ENCODE measurements at regions not wholly inside any gene's neighbourhood (a gene's known extent, or its start where the extent isn't known, plus 50 kb on each side); places are given as distances from the start of the nearest gene placed in this dataset.

DNA sequence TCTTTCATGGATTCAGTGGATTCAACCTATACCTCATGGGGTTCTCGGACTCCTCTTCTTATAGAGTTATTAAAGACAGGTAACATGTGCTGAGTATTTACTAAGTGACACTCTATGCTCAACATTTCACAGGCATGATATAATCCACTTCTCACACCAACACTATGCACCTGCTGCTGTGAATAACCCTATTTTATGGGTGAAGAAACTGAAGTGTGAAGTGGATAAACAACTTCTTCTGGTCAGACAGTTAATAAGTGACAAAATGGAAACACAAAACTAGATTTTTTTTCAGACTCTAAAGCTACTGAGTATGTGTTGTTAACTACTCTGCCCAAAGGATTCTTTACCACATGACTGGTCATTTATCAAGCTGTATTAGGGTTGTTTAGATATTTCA, 403.5 kb downstream of the DIPK2A start:
- H3K27ac Mint-ChIP-seq = no peak overlapping the region
- Histone ChIP-seq H3K79me2 (ENCODE audit: insufficient read depth, low read length) (no peaks in the 10 kb centered on the region), H3K27ac (ENCODE audit: low read depth in 1 of 2, low read length in 2 of 2) (no peak overlapping the region), H2AFZ (ENCODE audit: insufficient read depth, low read depth, low read length, poor library complexity, severe bottlenecking) (no peak overlapping the region), H3K27me3 (ENCODE audit: control insufficient read depth in 2 of 2, insufficient read depth in 2 of 2, low read length in 2 of 2) (no peaks in the 10 kb centered on the region), H3K4me1 (ENCODE audit: control insufficient read depth in 1 of 2, insufficient read depth in 2 of 2, low read length in 2 of 2) (no peaks in the 10 kb centered on the region), H4K20me1 (ENCODE audit: insufficient read depth, low read length) (no peaks in the 10 kb centered on the region), H3K36me3 (replicated peaks in 1 of 2; ENCODE audit: control insufficient read depth in 1 of 2, insufficient read depth in 2 of 2, low read length in 2 of 2) (no peaks in the 10 kb centered on the region), H3K4me3 (replicated peaks in 1 of 3; ENCODE audit: low read depth in 2 of 3, low read length in 3 of 3) (no peak overlapping the region), H3K9ac (ENCODE audit: insufficient read depth, low read length, poor library complexity, severe bottlenecking) (no peak overlapping the region), H3K9me3 (replicated peaks in 1 of 2; ENCODE audit: control insufficient read depth in 1 of 2, insufficient read depth in 1 of 2, low read length in 2 of 2) (no peaks in the 10 kb centered on the region), H3K4me2 (replicated peaks; ENCODE audit: extremely low read depth, low read length, poor library complexity, severe bottlenecking) (no peak overlapping the region)
- no peak for DNase-seq
- no peak overlapping the region for H3K4me3 Mint-ChIP-seq
- H3K27me3 Mint-ChIP-seq (ENCODE audit: low read depth in 3 of 3) = peaks cover 0 to 2% (median 2%) of the 10 kb centered on the region in 3 donors
- peaks cover 3 to 14% (median 8%) of the 10 kb centered on the region in 7 donors for H3K9me3 Mint-ChIP-seq
- TF ChIP-seq, protein P1, sequence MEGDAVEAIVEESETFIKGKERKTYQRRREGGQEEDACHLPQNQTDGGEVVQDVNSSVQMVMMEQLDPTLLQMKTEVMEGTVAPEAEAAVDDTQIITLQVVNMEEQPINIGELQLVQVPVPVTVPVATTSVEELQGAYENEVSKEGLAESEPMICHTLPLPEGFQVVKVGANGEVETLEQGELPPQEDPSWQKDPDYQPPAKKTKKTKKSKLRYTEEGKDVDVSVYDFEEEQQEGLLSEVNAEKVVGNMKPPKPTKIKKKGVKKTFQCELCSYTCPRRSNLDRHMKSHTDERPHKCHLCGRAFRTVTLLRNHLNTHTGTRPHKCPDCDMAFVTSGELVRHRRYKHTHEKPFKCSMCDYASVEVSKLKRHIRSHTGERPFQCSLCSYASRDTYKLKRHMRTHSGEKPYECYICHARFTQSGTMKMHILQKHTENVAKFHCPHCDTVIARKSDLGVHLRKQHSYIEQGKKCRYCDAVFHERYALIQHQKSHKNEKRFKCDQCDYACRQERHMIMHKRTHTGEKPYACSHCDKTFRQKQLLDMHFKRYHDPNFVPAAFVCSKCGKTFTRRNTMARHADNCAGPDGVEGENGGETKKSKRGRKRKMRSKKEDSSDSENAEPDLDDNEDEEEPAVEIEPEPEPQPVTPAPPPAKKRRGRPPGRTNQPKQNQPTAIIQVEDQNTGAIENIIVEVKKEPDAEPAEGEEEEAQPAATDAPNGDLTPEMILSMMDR (IDR thresholded peaks at IDR 0.05) = no peak
- no peaks in the 10 kb centered on the region for H3K4me1 Mint-ChIP-seq
- WGBS (ENCODE audit: insufficient coverage) = no CpG with 5 or more reads among the region's 1 CpG
- intact Hi-C loops (cut with micrococcal nuclease) = no loop called here
- no peaks in the 10 kb centered on the region for H3K36me3 Mint-ChIP-seq

DNA sequence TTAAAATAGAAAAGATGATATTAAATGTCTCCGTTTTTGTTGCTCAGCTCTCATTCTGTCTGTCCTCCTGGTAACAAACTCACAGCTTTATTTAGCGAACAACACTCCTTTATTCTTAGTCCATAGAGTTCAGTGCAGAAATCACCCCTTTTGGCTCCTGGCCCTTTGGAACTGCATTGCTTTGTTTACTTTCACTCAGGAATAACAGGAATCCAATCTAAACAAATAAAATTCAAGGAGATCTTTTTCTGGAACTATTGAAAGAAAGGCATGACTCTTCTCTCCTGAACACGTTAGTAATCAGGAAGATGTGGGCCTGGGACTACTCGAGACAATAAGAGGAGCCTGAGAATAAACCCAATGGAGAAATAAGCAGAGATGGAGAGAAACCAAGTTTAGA, 409.2 kb downstream of the DIPK2A start:
- Histone ChIP-seq H4K20me1 (ENCODE audit: insufficient read depth, low read length) (no peaks in the 10 kb centered on the region), H3K9ac (ENCODE audit: insufficient read depth, low read length, poor library complexity, severe bottlenecking) (no peak overlapping the region), H2AFZ (ENCODE audit: insufficient read depth, low read depth, low read length, poor library complexity, severe bottlenecking) (no peak overlapping the region), H3K9me3 (replicated peaks in 1 of 2; ENCODE audit: control insufficient read depth in 1 of 2, insufficient read depth in 1 of 2, low read length in 2 of 2) (no peaks in the 10 kb centered on the region), H3K4me2 (replicated peaks; ENCODE audit: extremely low read depth, low read length, poor library complexity, severe bottlenecking) (no peak overlapping the region), H3K27me3 (ENCODE audit: control insufficient read depth in 2 of 2, insufficient read depth in 2 of 2, low read length in 2 of 2) (no peaks in the 10 kb centered on the region), H3K4me1 (ENCODE audit: control insufficient read depth in 1 of 2, insufficient read depth in 2 of 2, low read length in 2 of 2) (no peaks in the 10 kb centered on the region), H3K36me3 (replicated peaks in 1 of 2; ENCODE audit: control insufficient read depth in 1 of 2, insufficient read depth in 2 of 2, low read length in 2 of 2) (no peaks in the 10 kb centered on the region), H3K79me2 (ENCODE audit: insufficient read depth, low read length) (no peaks in the 10 kb centered on the region), H3K4me3 (replicated peaks in 1 of 3; ENCODE audit: low read depth in 2 of 3, low read length in 3 of 3) (no peak overlapping the region), H3K27ac (ENCODE audit: low read depth in 1 of 2, low read length in 2 of 2) (no peak overlapping the region)
- Mint-ChIP-seq H3K4me3 (no peak overlapping the region), H3K27me3 (ENCODE audit: low read depth in 3 of 3) (no peaks in the 10 kb centered on the region), H3K36me3 (no peaks in the 10 kb centered on the region), H3K27ac (no peak overlapping the region), H3K4me1 (no peaks in the 10 kb centered on the region), H3K9me3 (peaks cover 0 to 12% (median 0%) of the 10 kb centered on the region in 7 donors)
- intact Hi-C loops (cut with micrococcal nuclease) = no loop called here
- TF ChIP-seq, protein P1 (IDR thresholded peaks at IDR 0.05) = no peak
- no peak for DNase-seq
- 100% methylated on average over 1 of the region's 4 CpGs for WGBS (ENCODE audit: insufficient coverage)

Measured in CD14-positive monocyte (primary cell).